ENCODE measurements at regions not wholly inside any gene's neighbourhood (a gene's known extent, or its start where the extent isn't known, plus 50 kb on each side); places are given as distances from the start of the nearest gene placed in this dataset.

GRCh38 chr10:108749042-108749441 lies 1174.3 kb downstream of the XPNPEP1 start:
- no peak for TF ChIP-seq POLR2A (IDR thresholded peaks at IDR 0.05; ENCODE audit: low read depth, low read length)
- TF ChIP-seq POLR2AphosphoS5 (IDR thresholded peaks at IDR 0.05; ENCODE audit: low read depth, low read length) = no peak
- no peak for TF ChIP-seq TAF1 (IDR thresholded peaks at IDR 0.05; ENCODE audit: low read depth, low read length)
- TF ChIP-seq PAX5 (IDR thresholded peaks at IDR 0.05; ENCODE audit: insufficient read depth, low read length, severe bottlenecking) = no peak
- TF ChIP-seq SPI1 (IDR thresholded peaks at IDR 0.05; ENCODE audit: low read depth, low read length) = peak; percentile 71
- TF ChIP-seq POU2F2 (IDR thresholded peaks at IDR 0.05; ENCODE audit: low read depth, low read length) = no peak
